ENCODE measurements at regions not wholly inside any gene's neighbourhood (a gene's known extent, or its start where the extent isn't known, plus 50 kb on each side); places are given as distances from the start of the nearest gene placed in this dataset.

DNA sequence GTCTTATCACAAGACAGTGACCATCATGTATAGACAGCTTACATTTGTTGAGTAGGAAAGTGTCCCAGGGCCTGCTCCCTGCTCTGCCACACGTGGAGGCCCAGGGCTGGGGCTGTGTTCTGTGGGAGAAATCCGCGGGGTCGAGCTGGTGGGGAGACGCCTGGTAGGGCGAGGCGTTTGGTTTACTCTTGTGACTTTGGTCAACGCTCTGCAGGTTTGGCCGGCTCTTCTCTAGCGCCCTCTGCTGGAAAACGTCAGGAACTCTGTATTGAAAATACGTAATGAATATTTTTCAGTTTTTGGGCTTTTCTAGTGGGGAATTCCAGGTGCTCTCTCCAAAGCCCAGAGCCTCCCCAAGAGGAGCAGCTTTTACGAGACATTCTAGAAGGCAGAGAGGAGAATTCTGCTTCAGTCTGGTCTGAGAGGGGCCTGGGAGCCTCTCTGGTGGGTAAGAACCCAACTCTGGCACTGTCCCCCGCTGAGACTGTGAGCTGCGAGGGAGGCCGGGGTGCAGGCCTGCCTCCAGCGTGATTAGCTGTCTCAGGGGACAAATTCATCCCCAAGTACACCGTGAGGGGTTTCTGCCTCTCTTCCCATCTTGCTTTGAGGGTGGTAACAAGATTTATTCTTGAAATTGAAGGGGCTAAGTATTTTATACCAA lies 112.6 kb upstream of the RALGAPA2 start (continued):
- TF ChIP-seq, protein P1, sequence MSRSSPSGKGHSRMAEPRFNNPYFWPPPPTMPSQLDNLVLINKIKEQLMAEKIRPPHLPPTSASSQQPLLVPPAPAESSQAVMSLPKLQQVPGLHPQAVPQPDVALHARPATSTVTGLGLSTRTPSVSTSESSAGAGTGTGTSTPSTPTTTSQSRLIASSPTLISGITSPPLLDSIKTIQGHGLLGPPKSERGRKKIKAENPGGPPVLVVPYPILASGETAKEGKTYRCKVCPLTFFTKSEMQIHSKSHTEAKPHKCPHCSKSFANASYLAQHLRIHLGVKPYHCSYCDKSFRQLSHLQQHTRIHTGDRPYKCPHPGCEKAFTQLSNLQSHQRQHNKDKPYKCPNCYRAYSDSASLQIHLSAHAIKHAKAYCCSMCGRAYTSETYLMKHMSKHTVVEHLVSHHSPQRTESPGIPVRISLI (CRISPR knock-in tag; IDR thresholded peaks at IDR 0.05; ENCODE audit: borderline replicate concordance), result no peak
- TF ChIP-seq HES4 (CRISPR knock-in tag; IDR thresholded peaks at IDR 0.05; ENCODE audit: borderline replicate concordance), result no peak
- TF ChIP-seq SP5 (CRISPR knock-in tag; IDR thresholded peaks at IDR 0.05; ENCODE audit: borderline replicate concordance, low read depth), result no peak
- no peak for TF ChIP-seq MIER2 (CRISPR knock-in tag; IDR thresholded peaks at IDR 0.05)
- no peak for TF ChIP-seq NCOR1 (IDR thresholded peaks at IDR 0.05; ENCODE audit: borderline replicate concordance, low read length)
- no peak for TF ChIP-seq ZC3H13 (CRISPR knock-in tag; IDR thresholded peaks at IDR 0.05)
- peak; percentile 60 for TF ChIP-seq FOXC1 (CRISPR knock-in tag; IDR thresholded peaks at IDR 0.05; ENCODE audit: borderline replicate concordance)
- no peak for TF ChIP-seq SKI (IDR thresholded peaks at IDR 0.05; ENCODE audit: partially characterized antibody)
- no peak for TF ChIP-seq TARDBP (CRISPR knock-in tag; IDR thresholded peaks at IDR 0.05)
- TF ChIP-seq ZBTB21 (CRISPR knock-in tag; IDR thresholded peaks at IDR 0.05), result no peak
- TF ChIP-seq, protein P2, sequence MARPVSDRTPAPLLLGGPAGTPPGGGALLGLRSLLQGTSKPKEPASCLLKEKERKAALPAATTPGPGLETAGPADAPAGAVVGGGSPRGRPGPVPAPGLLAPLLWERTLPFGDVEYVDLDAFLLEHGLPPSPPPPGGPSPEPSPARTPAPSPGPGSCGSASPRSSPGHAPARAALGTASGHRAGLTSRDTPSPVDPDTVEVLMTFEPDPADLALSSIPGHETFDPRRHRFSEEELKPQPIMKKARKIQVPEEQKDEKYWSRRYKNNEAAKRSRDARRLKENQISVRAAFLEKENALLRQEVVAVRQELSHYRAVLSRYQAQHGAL (CRISPR knock-in tag; IDR thresholded peaks at IDR 0.05; ENCODE audit: not compliant biosample characterization), result no peak
- no peak for TF ChIP-seq ZBTB7A (CRISPR knock-in tag; IDR thresholded peaks at IDR 0.05)
- TF ChIP-seq ZNF607 (CRISPR knock-in tag; IDR thresholded peaks at IDR 0.05; ENCODE audit: borderline replicate concordance), result no peak
- TF ChIP-seq ZNF496 (CRISPR knock-in tag; IDR thresholded peaks at IDR 0.05; ENCODE audit: insufficient replicate concordance), result no peak
- TF ChIP-seq ZNF841 (CRISPR knock-in tag; IDR thresholded peaks at IDR 0.05; ENCODE audit: borderline replicate concordance), result no peak
- no peak for TF ChIP-seq ZNF251 (CRISPR knock-in tag; IDR thresholded peaks at IDR 0.05)
- no peak for TF ChIP-seq JUN (CRISPR knock-in tag; IDR thresholded peaks at IDR 0.05)
- TF ChIP-seq, protein P3, sequence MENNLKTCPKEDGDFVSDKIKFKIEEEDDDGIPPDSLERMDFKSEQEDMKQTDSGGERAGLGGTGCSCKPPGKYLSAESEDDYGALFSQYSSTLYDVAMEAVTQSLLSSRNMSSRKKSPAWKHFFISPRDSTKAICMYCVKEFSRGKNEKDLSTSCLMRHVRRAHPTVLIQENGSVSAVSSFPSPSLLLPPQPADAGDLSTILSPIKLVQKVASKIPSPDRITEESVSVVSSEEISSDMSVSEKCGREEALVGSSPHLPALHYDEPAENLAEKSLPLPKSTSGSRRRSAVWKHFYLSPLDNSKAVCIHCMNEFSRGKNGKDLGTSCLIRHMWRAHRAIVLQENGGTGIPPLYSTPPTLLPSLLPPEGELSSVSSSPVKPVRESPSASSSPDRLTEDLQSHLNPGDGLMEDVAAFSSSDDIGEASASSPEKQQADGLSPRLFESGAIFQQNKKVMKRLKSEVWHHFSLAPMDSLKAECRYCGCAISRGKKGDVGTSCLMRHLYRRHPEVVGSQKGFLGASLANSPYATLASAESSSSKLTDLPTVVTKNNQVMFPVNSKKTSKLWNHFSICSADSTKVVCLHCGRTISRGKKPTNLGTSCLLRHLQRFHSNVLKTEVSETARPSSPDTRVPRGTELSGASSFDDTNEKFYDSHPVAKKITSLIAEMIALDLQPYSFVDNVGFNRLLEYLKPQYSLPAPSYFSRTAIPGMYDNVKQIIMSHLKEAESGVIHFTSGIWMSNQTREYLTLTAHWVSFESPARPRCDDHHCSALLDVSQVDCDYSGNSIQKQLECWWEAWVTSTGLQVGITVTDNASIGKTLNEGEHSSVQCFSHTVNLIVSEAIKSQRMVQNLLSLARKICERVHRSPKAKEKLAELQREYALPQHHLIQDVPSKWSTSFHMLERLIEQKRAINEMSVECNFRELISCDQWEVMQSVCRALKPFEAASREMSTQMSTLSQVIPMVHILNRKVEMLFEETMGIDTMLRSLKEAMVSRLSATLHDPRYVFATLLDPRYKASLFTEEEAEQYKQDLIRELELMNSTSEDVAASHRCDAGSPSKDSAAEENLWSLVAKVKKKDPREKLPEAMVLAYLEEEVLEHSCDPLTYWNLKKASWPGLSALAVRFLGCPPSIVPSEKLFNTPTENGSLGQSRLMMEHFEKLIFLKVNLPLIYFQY (CRISPR knock-in tag; IDR thresholded peaks at IDR 0.05; ENCODE audit: borderline replicate concordance), result 0 out of 2 replicates have a peak, but pooled peaks have one; percentile 21
- no peak for TF ChIP-seq ELF4 (CRISPR knock-in tag; IDR thresholded peaks at IDR 0.05; ENCODE audit: borderline replicate concordance)
- TF ChIP-seq, protein P4, sequence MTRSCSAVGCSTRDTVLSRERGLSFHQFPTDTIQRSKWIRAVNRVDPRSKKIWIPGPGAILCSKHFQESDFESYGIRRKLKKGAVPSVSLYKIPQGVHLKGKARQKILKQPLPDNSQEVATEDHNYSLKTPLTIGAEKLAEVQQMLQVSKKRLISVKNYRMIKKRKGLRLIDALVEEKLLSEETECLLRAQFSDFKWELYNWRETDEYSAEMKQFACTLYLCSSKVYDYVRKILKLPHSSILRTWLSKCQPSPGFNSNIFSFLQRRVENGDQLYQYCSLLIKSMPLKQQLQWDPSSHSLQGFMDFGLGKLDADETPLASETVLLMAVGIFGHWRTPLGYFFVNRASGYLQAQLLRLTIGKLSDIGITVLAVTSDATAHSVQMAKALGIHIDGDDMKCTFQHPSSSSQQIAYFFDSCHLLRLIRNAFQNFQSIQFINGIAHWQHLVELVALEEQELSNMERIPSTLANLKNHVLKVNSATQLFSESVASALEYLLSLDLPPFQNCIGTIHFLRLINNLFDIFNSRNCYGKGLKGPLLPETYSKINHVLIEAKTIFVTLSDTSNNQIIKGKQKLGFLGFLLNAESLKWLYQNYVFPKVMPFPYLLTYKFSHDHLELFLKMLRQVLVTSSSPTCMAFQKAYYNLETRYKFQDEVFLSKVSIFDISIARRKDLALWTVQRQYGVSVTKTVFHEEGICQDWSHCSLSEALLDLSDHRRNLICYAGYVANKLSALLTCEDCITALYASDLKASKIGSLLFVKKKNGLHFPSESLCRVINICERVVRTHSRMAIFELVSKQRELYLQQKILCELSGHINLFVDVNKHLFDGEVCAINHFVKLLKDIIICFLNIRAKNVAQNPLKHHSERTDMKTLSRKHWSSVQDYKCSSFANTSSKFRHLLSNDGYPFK (CRISPR knock-in tag; IDR thresholded peaks at IDR 0.05; ENCODE audit: borderline replicate concordance), result peak; percentile 43; the same call in 1 of the 2 replicates
